ENCODE measurements at regions not wholly inside any gene's neighbourhood (a gene's known extent, or its start where the extent isn't known, plus 50 kb on each side); places are given as distances from the start of the nearest gene placed in this dataset.

DNA sequence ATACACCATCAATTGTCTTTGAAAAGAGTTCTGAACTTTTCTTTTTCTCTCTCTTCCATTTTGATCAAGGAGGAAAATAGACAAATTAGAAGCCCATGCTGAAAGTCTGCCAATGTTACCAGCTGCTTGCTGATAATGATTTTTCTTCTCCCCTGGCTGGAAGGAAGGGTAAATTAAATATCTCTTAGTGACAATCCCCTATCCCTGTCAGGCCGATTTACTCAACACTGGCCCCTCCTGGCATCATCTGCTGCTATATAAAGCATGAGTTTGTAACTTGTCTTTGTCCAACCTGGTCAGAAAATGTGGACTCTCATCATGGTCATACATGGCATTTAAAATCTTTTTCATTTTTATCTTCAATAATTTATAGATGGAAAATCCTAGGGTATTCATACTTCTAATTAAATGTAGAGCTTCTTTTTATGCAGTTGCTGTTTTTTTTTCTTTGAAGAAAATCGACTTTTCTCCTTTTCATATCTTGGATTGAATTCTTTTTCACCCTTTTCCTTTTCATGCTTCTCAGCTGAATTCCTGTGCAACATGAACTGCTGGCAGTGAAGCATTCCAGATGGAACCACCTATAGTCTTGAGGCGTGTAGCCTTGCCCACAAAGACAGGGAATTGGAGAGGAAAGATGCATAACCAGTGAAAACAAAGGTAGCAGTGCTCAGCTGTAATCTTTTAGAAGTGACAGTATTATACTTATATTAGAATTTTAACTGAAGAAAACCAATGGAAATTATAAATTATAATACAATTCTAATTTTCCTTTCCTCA is 214.7 kb upstream of the PTGFR start:
- DNase-seq (no peak), ATAC-seq (replicated peaks in 1 of 4) (no peak)
- Histone ChIP-seq H3K9me3 (no peaks in the 10 kb centered on the region), H3K27ac (ENCODE audit: low read length) (no peak overlapping the region), H3K4me3 (ENCODE audit: control insufficient read depth in 1 of 2, extremely low read depth in 1 of 2, low read length in 1 of 2) (no peak overlapping the region), H3K27me3 (replicated peaks in 1 of 2; ENCODE audit: control insufficient read depth in 2 of 2, extremely low read depth in 1 of 2, insufficient read depth in 2 of 2, low read length in 1 of 2) (no peaks in the 10 kb centered on the region), H3K4me1 (ENCODE audit: control insufficient read depth in 1 of 2, extremely low read depth in 1 of 2, insufficient read depth in 2 of 2, low read length in 2 of 2) (no peaks in the 10 kb centered on the region), H3K36me3 (ENCODE audit: control insufficient read depth in 2 of 2, extremely low read depth in 1 of 2, insufficient read depth in 1 of 2, low read length in 1 of 2) (no peaks in the 10 kb centered on the region)
- WGBS (ENCODE audit: insufficient coverage): no CpG with 5 or more reads among the region's 3 CpGs
- Mint-ChIP-seq H3K27ac (no peak overlapping the region), H3K4me1 (no peaks in the 10 kb centered on the region), H3K4me3 (no peak overlapping the region), H3K9me3 (no peaks in the 10 kb centered on the region), H3K36me3 (no peaks in the 10 kb centered on the region), H3K27me3 (peaks cover 10 to 15% of the 10 kb centered on the region in 2 donors)
- CTCF ChIA-PET: no interaction called here
- POLR2A ChIA-PET: no interaction called here

DNA sequence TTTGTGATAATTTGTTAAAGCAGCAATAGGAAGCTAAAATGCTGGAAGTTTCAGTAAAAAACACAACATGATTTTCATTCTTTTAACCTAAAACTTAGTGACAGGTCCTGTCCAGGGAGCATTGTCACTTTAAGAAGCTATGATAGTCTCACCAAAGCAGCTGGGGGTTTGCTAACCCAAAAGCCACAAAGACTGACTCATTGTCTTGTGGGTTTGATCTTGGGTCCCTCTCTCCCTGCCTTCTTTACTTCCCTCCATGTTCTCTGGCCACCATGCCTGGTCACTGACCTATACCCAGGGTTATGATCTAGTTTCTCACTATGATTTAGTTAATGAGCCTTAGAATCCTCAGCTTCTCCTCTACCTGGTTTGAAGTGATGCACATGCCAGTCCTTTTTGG is 213.5 kb upstream of the PTGFR start:
- POLR2A ChIA-PET: no interaction called here
- no peak for ATAC-seq (replicated peaks in 1 of 4)

DNA sequence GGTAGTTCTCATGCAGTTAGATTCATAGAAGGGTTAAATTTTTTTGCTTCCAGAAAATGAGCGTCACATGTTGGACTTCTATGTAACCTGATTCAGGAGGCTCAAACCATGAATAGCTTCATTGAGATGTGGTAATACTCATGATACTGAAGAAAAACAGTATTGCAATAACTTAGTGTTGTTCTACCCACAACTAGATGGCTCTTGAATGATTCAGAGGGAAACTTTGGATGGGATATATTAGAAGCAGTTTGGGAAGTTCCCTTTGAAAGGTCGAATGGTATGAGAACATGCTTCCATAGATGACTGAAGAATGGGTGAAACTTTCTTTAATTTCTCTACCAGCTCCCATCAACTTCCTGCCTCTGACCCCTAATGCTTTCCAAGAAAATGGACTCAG is 211.7 kb upstream of the PTGFR start:
- Mint-ChIP-seq H3K9me3 (peaks cover under 1 to 6% (median 2%) of the 10 kb centered on the region in 3 donors), H3K4me1 (no peaks in the 10 kb centered on the region), H3K36me3 (no peaks in the 10 kb centered on the region), H3K27me3 (peaks cover 10 to 13% of the 10 kb centered on the region in 2 donors), H3K4me3 (no peak overlapping the region), H3K27ac (no peak overlapping the region)
- H3K27ac ChIP-seq (ENCODE audit: low read length): no peak overlapping the region
- no peak for DNase-seq
- CTCF ChIA-PET: no interaction called here
- no peaks in the 10 kb centered on the region for H3K4me1 ChIP-seq (ENCODE audit: control insufficient read depth in 1 of 2, extremely low read depth in 1 of 2, insufficient read depth in 2 of 2, low read length in 2 of 2)
- WGBS (ENCODE audit: insufficient coverage): no CpG with 5 or more reads among the region's 2 CpGs
- H3K9me3 ChIP-seq: no peaks in the 10 kb centered on the region
- POLR2A ChIA-PET: no interaction called here
- no peak for ATAC-seq (replicated peaks in 1 of 4)
- no peaks in the 10 kb centered on the region for H3K36me3 ChIP-seq (ENCODE audit: control insufficient read depth in 2 of 2, extremely low read depth in 1 of 2, insufficient read depth in 1 of 2, low read length in 1 of 2)
- H3K27me3 ChIP-seq (replicated peaks in 1 of 2; ENCODE audit: control insufficient read depth in 2 of 2, extremely low read depth in 1 of 2, insufficient read depth in 2 of 2, low read length in 1 of 2): no peaks in the 10 kb centered on the region
- no peak overlapping the region for H3K4me3 ChIP-seq (ENCODE audit: control insufficient read depth in 1 of 2, extremely low read depth in 1 of 2, low read length in 1 of 2)

More for the DNA sequence above, 213.5 kb upstream of the PTGFR start:
- H3K27me3 Mint-ChIP-seq: peaks cover 10 to 15% of the 10 kb centered on the region in 2 donors
- CTCF ChIA-PET: no interaction called here
- H3K27ac ChIP-seq (ENCODE audit: low read length): no peak overlapping the region
- H3K36me3 ChIP-seq (ENCODE audit: control insufficient read depth in 2 of 2, extremely low read depth in 1 of 2, insufficient read depth in 1 of 2, low read length in 1 of 2): no peaks in the 10 kb centered on the region
- H3K4me1 Mint-ChIP-seq: no peaks in the 10 kb centered on the region
- H3K9me3 Mint-ChIP-seq: no peaks in the 10 kb centered on the region
- H3K27ac Mint-ChIP-seq: no peak overlapping the region
- no peaks in the 10 kb centered on the region for H3K4me1 ChIP-seq (ENCODE audit: control insufficient read depth in 1 of 2, extremely low read depth in 1 of 2, insufficient read depth in 2 of 2, low read length in 2 of 2)
- H3K27me3 ChIP-seq (replicated peaks in 1 of 2; ENCODE audit: control insufficient read depth in 2 of 2, extremely low read depth in 1 of 2, insufficient read depth in 2 of 2, low read length in 1 of 2): no peaks in the 10 kb centered on the region
- no peak for DNase-seq
- H3K9me3 ChIP-seq: no peaks in the 10 kb centered on the region
- H3K36me3 Mint-ChIP-seq: no peaks in the 10 kb centered on the region
- H3K4me3 Mint-ChIP-seq: no peak overlapping the region
- no peak overlapping the region for H3K4me3 ChIP-seq (ENCODE audit: control insufficient read depth in 1 of 2, extremely low read depth in 1 of 2, low read length in 1 of 2)

DNA sequence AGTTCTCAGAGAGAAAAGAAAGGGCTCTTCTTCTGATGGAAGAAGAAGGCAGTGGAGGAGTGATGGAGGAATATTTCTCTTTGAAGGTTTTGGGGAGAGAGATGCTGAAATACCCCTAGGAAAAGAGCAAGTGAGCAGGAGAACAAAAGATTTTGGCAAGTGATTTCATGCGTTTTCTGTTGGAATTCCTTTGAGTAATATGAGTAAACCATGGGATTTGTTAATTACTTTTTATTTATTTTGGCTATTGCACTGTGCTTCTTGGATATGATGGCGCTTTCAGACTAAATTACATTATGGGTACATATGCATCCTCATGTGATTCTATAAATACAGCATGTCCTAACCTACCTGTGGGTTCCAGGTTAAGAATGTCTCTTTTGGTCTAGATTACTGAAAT is 210.1 kb upstream of the PTGFR start:
- peaks cover 4 to 8% (median 7%) of the 10 kb centered on the region in 3 donors for H3K9me3 Mint-ChIP-seq
- H3K27ac Mint-ChIP-seq: no peak overlapping the region
- Histone ChIP-seq H3K27ac (ENCODE audit: low read length) (no peak overlapping the region), H3K36me3 (ENCODE audit: control insufficient read depth in 2 of 2, extremely low read depth in 1 of 2, insufficient read depth in 1 of 2, low read length in 1 of 2) (no peaks in the 10 kb centered on the region), H3K4me3 (ENCODE audit: control insufficient read depth in 1 of 2, extremely low read depth in 1 of 2, low read length in 1 of 2) (no peak overlapping the region), H3K27me3 (replicated peaks in 1 of 2; ENCODE audit: control insufficient read depth in 2 of 2, extremely low read depth in 1 of 2, insufficient read depth in 2 of 2, low read length in 1 of 2) (no peaks in the 10 kb centered on the region), H3K4me1 (ENCODE audit: control insufficient read depth in 1 of 2, extremely low read depth in 1 of 2, insufficient read depth in 2 of 2, low read length in 2 of 2) (no peaks in the 10 kb centered on the region), H3K9me3 (no peaks in the 10 kb centered on the region)
- DNase-seq (no peak), ATAC-seq (replicated peaks in 1 of 4) (no peak)
- ChIA-PET POLR2A (no interaction called here), CTCF (no interaction called here)
- H3K36me3 Mint-ChIP-seq: no peaks in the 10 kb centered on the region
- no peak overlapping the region for H3K4me3 Mint-ChIP-seq
- H3K4me1 Mint-ChIP-seq: no peaks in the 10 kb centered on the region
- 60% methylated on average over 1 of the region's 2 CpGs for WGBS (ENCODE audit: insufficient coverage)
- H3K27me3 Mint-ChIP-seq: peaks cover 5 to 13% of the 10 kb centered on the region in 2 donors

DNA sequence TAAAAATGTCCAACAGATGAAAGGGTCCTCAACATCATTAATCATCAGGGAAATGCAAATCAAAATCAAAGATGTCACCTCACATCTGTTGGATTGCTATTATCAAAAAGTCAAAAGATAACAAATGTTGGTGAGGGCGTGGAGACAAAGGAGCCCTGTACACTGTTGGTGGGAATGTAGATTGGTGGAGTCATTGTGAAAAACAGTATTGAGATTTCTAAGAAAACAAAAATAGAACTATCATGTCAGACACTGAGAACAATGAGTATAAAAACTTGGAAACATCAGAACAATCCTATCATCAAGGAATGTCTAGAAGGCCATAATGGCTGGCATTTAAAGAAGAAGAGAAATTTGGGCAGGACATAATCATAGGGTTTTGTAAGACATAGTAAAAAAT is 209.2 kb upstream of the PTGFR start:
- no peaks in the 10 kb centered on the region for H3K9me3 ChIP-seq
- no CpG with 5 or more reads among the region's 1 CpG for WGBS (ENCODE audit: insufficient coverage)
- CTCF ChIA-PET: no interaction called here
- no peak overlapping the region for H3K4me3 Mint-ChIP-seq
- H3K27ac Mint-ChIP-seq: no peak overlapping the region
- ATAC-seq (replicated peaks in 1 of 4) (no peak), DNase-seq (no peak)
- peaks cover 4 to 11% of the 10 kb centered on the region in 2 donors for H3K27me3 Mint-ChIP-seq
- H3K36me3 ChIP-seq (ENCODE audit: control insufficient read depth in 2 of 2, extremely low read depth in 1 of 2, insufficient read depth in 1 of 2, low read length in 1 of 2): no peaks in the 10 kb centered on the region
- no peak overlapping the region for H3K27ac ChIP-seq (ENCODE audit: low read length)
- H3K4me3 ChIP-seq (ENCODE audit: control insufficient read depth in 1 of 2, extremely low read depth in 1 of 2, low read length in 1 of 2): no peak overlapping the region
- H3K9me3 Mint-ChIP-seq: peaks cover 4 to 8% (median 7%) of the 10 kb centered on the region in 3 donors
- no peaks in the 10 kb centered on the region for H3K4me1 Mint-ChIP-seq
- H3K36me3 Mint-ChIP-seq: no peaks in the 10 kb centered on the region
- no peaks in the 10 kb centered on the region for H3K27me3 ChIP-seq (replicated peaks in 1 of 2; ENCODE audit: control insufficient read depth in 2 of 2, extremely low read depth in 1 of 2, insufficient read depth in 2 of 2, low read length in 1 of 2)
- POLR2A ChIA-PET: no interaction called here
- no peaks in the 10 kb centered on the region for H3K4me1 ChIP-seq (ENCODE audit: control insufficient read depth in 1 of 2, extremely low read depth in 1 of 2, insufficient read depth in 2 of 2, low read length in 2 of 2)

DNA sequence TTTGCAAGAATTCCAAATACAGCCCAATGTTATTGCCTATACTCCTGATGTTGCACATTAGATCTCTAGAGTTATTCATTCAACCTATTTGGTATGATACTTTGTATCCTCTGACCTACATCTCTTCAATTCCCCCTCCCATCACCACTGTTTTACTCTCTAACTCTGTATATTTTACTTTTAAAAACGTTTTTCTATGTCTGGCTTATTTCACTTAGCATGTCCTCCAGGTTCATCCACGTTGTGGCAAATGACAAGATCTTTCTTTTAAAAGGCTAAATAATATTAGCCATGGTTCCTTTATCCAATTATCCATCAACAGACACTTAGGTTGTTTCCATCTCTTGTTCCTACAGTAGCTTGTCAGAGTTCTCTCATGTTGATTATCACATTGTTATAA is 207.1 kb upstream of the PTGFR start:
- no peak for DNase-seq
- CTCF ChIA-PET: no interaction called here
- no peak overlapping the region for H3K27ac Mint-ChIP-seq

DNA sequence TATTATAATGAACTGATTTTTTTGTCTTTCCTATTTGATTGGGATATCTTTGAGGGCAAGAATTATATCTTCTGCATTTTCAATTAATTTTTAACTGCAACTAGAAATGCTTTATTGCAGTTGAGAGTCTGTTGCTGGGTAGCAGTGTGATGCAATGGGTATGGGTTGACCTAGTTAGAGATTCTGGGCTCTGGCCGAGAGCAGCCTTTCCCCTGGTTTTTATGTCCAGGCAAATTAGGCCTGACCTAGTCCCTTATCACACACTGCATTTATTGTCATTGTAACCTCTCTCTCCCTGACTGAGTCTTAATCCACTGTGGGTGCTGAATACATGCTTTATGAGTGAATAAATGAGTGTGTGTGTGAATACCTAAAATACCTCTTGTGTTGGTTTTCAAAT is 206.4 kb upstream of the PTGFR start:
- ChIA-PET CTCF (no interaction called here), POLR2A (no interaction called here)
- peaks cover 4 to 8% (median 7%) of the 10 kb centered on the region in 3 donors for H3K9me3 Mint-ChIP-seq
- no peaks in the 10 kb centered on the region for H3K36me3 Mint-ChIP-seq
- no peak overlapping the region for H3K27ac Mint-ChIP-seq
- no peak overlapping the region for H3K4me3 ChIP-seq (ENCODE audit: control insufficient read depth in 1 of 2, extremely low read depth in 1 of 2, low read length in 1 of 2)
- H3K27me3 Mint-ChIP-seq: peaks cover 0 to 6% of the 10 kb centered on the region in 2 donors
- H3K4me1 Mint-ChIP-seq: no peaks in the 10 kb centered on the region
- ATAC-seq (replicated peaks in 1 of 4) (no peak), DNase-seq (no peak)
- no peaks in the 10 kb centered on the region for H3K9me3 ChIP-seq
- WGBS (ENCODE audit: insufficient coverage): no CpG with 5 or more reads among the region's 1 CpG
- H3K4me3 Mint-ChIP-seq: no peak overlapping the region
- H3K4me1 ChIP-seq (ENCODE audit: control insufficient read depth in 1 of 2, extremely low read depth in 1 of 2, insufficient read depth in 2 of 2, low read length in 2 of 2): no peaks in the 10 kb centered on the region
- no peaks in the 10 kb centered on the region for H3K27me3 ChIP-seq (replicated peaks in 1 of 2; ENCODE audit: control insufficient read depth in 2 of 2, extremely low read depth in 1 of 2, insufficient read depth in 2 of 2, low read length in 1 of 2)
- H3K36me3 ChIP-seq (ENCODE audit: control insufficient read depth in 2 of 2, extremely low read depth in 1 of 2, insufficient read depth in 1 of 2, low read length in 1 of 2): no peaks in the 10 kb centered on the region
- H3K27ac ChIP-seq (ENCODE audit: low read length): no peak overlapping the region

More for the DNA sequence above, 207.1 kb upstream of the PTGFR start:
- no peaks in the 10 kb centered on the region for H3K27me3 ChIP-seq (replicated peaks in 1 of 2; ENCODE audit: control insufficient read depth in 2 of 2, extremely low read depth in 1 of 2, insufficient read depth in 2 of 2, low read length in 1 of 2)
- Mint-ChIP-seq H3K9me3 (peaks cover 4 to 8% (median 7%) of the 10 kb centered on the region in 3 donors), H3K36me3 (no peaks in the 10 kb centered on the region), H3K4me3 (no peak overlapping the region), H3K27me3 (peaks cover 0 to 6% of the 10 kb centered on the region in 2 donors), H3K4me1 (no peaks in the 10 kb centered on the region)
- no peaks in the 10 kb centered on the region for H3K9me3 ChIP-seq
- POLR2A ChIA-PET: no interaction called here
- no CpG with 5 or more reads among the region's 2 CpGs for WGBS (ENCODE audit: insufficient coverage)
- no peaks in the 10 kb centered on the region for H3K4me1 ChIP-seq (ENCODE audit: control insufficient read depth in 1 of 2, extremely low read depth in 1 of 2, insufficient read depth in 2 of 2, low read length in 2 of 2)
- no peak for ATAC-seq (replicated peaks in 1 of 4)
- no peaks in the 10 kb centered on the region for H3K36me3 ChIP-seq (ENCODE audit: control insufficient read depth in 2 of 2, extremely low read depth in 1 of 2, insufficient read depth in 1 of 2, low read length in 1 of 2)
- H3K27ac ChIP-seq (ENCODE audit: low read length): no peak overlapping the region
- H3K4me3 ChIP-seq (ENCODE audit: control insufficient read depth in 1 of 2, extremely low read depth in 1 of 2, low read length in 1 of 2): no peak overlapping the region
